ENCODE measurements at regions not wholly inside any gene's neighbourhood (a gene's known extent, or its start where the extent isn't known, plus 50 kb on each side); places are given as distances from the start of the nearest gene placed in this dataset.

DNA sequence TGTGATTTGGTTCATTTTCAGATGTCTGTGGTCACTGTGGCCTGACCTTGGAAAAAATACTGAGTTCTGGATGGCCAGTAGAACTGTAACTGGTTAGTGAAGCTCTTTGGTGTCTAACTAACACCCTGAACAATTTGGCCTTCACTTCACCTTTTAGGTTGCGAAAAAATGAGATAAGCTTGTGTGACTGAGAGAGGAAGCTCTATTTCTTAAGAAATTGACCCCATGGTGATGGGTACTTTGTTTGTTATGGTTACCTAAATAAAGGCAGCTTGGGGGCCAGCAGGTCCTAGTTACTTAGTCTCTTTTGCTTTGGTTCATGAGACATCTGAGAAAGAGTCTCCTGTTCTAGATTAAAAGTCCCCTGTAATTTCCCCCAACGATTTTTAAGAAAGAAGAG lies 181.6 kb downstream of the ZNF326 start:
- Histone ChIP-seq H2AFZ (no peak overlapping the region), H3K79me2 (replicated peaks; ENCODE audit: insufficient read depth) (no peaks in the 10 kb centered on the region), H3K27ac (ENCODE audit: low read depth) (no peak overlapping the region), H3K4me2 (no peak overlapping the region), H3K4me3 (no peak overlapping the region), H3K9me2 (ENCODE audit: insufficient read depth) (no peaks in the 10 kb centered on the region), H3K27me3 (ENCODE audit: insufficient read depth) (no peaks in the 10 kb centered on the region), H3F3A (replicated peaks; ENCODE audit: low read depth) (no peaks in the 10 kb centered on the region), H3K36me3 (ENCODE audit: insufficient read depth) (no peaks in the 10 kb centered on the region), H3K4me1 (ENCODE audit: insufficient read depth) (peaks cover under 1% of the 10 kb centered on the region; the same call in 1 of the 2 replicates), H4K20me1 (replicated peaks; ENCODE audit: insufficient read depth) (no peaks in the 10 kb centered on the region)
- no peak overlapping the region for H3K27ac Mint-ChIP-seq
- DNase-seq (ENCODE audit: low spot score) (peak; percentile 37), ATAC-seq (no peak)
- H3K4me3 Mint-ChIP-seq, result no peak overlapping the region
- no peaks in the 10 kb centered on the region for H3K9me3 Mint-ChIP-seq
- peaks cover 6% of the 10 kb centered on the region; the same call in 2 of the 3 replicates for H3K4me1 Mint-ChIP-seq
- TF ChIP-seq, protein P1, sequence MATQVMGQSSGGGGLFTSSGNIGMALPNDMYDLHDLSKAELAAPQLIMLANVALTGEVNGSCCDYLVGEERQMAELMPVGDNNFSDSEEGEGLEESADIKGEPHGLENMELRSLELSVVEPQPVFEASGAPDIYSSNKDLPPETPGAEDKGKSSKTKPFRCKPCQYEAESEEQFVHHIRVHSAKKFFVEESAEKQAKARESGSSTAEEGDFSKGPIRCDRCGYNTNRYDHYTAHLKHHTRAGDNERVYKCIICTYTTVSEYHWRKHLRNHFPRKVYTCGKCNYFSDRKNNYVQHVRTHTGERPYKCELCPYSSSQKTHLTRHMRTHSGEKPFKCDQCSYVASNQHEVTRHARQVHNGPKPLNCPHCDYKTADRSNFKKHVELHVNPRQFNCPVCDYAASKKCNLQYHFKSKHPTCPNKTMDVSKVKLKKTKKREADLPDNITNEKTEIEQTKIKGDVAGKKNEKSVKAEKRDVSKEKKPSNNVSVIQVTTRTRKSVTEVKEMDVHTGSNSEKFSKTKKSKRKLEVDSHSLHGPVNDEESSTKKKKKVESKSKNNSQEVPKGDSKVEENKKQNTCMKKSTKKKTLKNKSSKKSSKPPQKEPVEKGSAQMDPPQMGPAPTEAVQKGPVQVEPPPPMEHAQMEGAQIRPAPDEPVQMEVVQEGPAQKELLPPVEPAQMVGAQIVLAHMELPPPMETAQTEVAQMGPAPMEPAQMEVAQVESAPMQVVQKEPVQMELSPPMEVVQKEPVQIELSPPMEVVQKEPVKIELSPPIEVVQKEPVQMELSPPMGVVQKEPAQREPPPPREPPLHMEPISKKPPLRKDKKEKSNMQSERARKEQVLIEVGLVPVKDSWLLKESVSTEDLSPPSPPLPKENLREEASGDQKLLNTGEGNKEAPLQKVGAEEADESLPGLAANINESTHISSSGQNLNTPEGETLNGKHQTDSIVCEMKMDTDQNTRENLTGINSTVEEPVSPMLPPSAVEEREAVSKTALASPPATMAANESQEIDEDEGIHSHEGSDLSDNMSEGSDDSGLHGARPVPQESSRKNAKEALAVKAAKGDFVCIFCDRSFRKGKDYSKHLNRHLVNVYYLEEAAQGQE (IDR thresholded peaks at IDR 0.05; ENCODE audit: unreplicated experiment), result no peak
- no peak for TF ChIP-seq EZH2 (IDR thresholded peaks at IDR 0.05; ENCODE audit: low read depth, unreplicated experiment)
- H3K27me3 Mint-ChIP-seq (ENCODE audit: insufficient read depth, low read depth, poor library complexity), result no peaks in the 10 kb centered on the region
- H3K36me3 Mint-ChIP-seq (ENCODE audit: low read depth), result no peaks in the 10 kb centered on the region

DNA sequence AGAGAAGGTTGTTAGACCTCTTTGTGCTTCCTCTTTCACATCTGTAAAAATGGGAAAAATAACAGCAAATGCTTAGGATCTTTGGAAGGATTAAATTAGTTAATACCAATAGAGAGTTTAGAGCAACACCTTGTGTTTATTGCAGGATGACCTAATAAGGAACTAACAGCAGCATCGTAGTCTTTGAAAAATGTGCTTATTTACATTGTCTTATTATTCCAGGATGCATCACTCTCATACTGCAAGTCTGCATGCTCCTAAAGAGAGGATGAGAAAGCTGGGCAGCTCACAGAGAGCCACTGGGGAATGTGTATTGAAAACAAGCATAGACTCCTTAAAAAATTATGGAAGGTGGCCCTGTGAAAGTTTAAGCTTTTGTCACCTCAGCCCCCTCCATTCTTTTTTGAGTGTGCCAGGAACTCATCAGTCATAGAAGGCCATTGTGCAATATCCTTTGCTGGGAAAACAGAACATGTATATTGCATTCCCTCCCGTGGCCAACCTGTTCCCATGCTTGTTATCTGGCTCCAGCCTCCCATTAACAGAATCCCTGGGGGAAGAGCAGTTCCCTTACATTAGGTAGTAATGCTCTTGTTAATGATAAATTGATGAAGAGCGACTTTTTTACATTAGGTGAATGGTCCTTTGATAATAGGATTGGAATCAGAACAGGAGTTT lies 180.7 kb downstream of the ZNF326 start:
- no peak overlapping the region; the same call in 1 of the 2 replicates for H2AFZ ChIP-seq
- no peaks in the 10 kb centered on the region for H3K79me2 ChIP-seq (replicated peaks; ENCODE audit: insufficient read depth)
- no peaks in the 10 kb centered on the region for H3K9me2 ChIP-seq (ENCODE audit: insufficient read depth)
- no peak overlapping the region for H3K27ac Mint-ChIP-seq
- no peaks in the 10 kb centered on the region for H3K27me3 Mint-ChIP-seq (ENCODE audit: insufficient read depth, low read depth, poor library complexity)
- no peak for DNase-seq (ENCODE audit: low spot score)
- H3K27ac ChIP-seq (ENCODE audit: low read depth), result no peak overlapping the region
- H3K9me3 Mint-ChIP-seq, result no peaks in the 10 kb centered on the region
- no peaks in the 10 kb centered on the region for H4K20me1 ChIP-seq (replicated peaks; ENCODE audit: insufficient read depth)
- H3K4me3 ChIP-seq, result no peak overlapping the region
- H3K4me3 Mint-ChIP-seq, result no peak overlapping the region
- no peaks in the 10 kb centered on the region for H3K36me3 ChIP-seq (ENCODE audit: insufficient read depth)
- no peaks in the 10 kb centered on the region for H3K4me1 ChIP-seq (ENCODE audit: insufficient read depth)
- ATAC-seq, result no peak
- H3F3A ChIP-seq (replicated peaks; ENCODE audit: low read depth), result no peaks in the 10 kb centered on the region
- H3K4me2 ChIP-seq, result no peak overlapping the region
- peaks cover 4% of the 10 kb centered on the region; the same call in 2 of the 3 replicates for H3K4me1 Mint-ChIP-seq
- no peaks in the 10 kb centered on the region for H3K27me3 ChIP-seq (ENCODE audit: insufficient read depth)
- H3K36me3 Mint-ChIP-seq (ENCODE audit: low read depth), result no peaks in the 10 kb centered on the region
- TF ChIP-seq CREB1 (CRISPR knock-in tag; IDR thresholded peaks at IDR 0.05; ENCODE audit: low read depth) (no peak), POLR2AphosphoS5 (IDR thresholded peaks at IDR 0.05; ENCODE audit: low read depth) (no peak), STAT1 (IDR thresholded peaks at IDR 0.05; ENCODE audit: unreplicated experiment) (no peak), EZH2 (IDR thresholded peaks at IDR 0.05; ENCODE audit: low read depth, unreplicated experiment) (no peak), JUNB (IDR thresholded peaks at IDR 0.05; ENCODE audit: unreplicated experiment) (no peak)
- TF ChIP-seq, protein P2, sequence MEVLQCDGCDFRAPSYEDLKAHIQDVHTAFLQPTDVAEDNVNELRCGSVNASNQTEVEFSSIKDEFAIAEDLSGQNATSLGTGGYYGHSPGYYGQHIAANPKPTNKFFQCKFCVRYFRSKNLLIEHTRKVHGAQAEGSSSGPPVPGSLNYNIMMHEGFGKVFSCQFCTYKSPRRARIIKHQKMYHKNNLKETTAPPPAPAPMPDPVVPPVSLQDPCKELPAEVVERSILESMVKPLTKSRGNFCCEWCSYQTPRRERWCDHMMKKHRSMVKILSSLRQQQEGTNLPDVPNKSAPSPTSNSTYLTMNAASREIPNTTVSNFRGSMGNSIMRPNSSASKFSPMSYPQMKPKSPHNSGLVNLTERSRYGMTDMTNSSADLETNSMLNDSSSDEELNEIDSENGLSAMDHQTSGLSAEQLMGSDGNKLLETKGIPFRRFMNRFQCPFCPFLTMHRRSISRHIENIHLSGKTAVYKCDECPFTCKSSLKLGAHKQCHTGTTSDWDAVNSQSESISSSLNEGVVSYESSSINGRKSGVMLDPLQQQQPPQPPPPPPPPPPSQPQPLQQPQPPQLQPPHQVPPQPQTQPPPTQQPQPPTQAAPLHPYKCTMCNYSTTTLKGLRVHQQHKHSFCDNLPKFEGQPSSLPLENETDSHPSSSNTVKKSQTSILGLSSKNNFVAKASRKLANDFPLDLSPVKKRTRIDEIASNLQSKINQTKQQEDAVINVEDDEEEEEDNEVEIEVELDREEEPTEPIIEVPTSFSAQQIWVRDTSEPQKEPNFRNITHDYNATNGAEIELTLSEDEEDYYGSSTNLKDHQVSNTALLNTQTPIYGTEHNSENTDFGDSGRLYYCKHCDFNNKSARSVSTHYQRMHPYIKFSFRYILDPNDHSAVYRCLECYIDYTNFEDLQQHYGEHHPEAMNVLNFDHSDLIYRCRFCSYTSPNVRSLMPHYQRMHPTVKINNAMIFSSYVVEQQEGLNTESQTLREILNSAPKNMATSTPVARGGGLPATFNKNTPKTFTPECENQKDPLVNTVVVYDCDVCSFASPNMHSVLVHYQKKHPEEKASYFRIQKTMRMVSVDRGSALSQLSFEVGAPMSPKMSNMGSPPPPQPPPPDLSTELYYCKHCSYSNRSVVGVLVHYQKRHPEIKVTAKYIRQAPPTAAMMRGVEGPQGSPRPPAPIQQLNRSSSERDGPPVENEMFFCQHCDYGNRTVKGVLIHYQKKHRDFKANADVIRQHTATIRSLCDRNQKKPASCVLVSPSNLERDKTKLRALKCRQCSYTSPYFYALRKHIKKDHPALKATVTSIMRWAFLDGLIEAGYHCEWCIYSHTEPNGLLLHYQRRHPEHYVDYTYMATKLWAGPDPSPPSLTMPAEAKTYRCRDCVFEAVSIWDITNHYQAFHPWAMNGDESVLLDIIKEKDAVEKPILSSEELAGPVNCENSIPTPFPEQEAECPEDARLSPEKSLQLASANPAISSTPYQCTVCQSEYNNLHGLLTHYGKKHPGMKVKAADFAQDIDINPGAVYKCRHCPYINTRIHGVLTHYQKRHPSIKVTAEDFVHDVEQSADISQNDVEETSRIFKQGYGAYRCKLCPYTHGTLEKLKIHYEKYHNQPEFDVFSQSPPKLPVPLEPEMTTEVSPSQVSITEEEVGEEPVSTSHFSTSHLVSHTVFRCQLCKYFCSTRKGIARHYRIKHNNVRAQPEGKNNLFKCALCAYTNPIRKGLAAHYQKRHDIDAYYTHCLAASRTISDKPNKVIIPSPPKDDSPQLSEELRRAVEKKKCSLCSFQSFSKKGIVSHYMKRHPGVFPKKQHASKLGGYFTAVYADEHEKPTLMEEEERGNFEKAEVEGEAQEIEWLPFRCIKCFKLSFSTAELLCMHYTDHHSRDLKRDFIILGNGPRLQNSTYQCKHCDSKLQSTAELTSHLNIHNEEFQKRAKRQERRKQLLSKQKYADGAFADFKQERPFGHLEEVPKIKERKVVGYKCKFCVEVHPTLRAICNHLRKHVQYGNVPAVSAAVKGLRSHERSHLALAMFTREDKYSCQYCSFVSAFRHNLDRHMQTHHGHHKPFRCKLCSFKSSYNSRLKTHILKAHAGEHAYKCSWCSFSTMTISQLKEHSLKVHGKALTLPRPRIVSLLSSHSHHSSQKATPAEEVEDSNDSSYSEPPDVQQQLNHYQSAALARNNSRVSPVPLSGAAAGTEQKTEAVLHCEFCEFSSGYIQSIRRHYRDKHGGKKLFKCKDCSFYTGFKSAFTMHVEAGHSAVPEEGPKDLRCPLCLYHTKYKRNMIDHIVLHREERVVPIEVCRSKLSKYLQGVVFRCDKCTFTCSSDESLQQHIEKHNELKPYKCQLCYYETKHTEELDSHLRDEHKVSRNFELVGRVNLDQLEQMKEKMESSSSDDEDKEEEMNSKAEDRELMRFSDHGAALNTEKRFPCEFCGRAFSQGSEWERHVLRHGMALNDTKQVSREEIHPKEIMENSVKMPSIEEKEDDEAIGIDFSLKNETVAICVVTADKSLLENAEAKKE (CRISPR knock-in tag; IDR thresholded peaks at IDR 0.05), result no peak
- TF ChIP-seq, protein P1 (IDR thresholded peaks at IDR 0.05; ENCODE audit: unreplicated experiment), result no peak

Data from GM23338 (cell line).